A673 (cell line): ENCODE measurements at regions not wholly inside any gene's neighbourhood (a gene's known extent, or its start where the extent isn't known, plus 50 kb on each side); places are given as distances from the start of the nearest gene placed in this dataset.
A peak's percentile ranks its signal among the peaks of the same experiment; 100 is the strongest.

Source experiments
- BruUV-seq: library from RNA; stranded (reverse); fragments of 400-500 nt; replicated peaks from 2 replicates; lab custom pipeline; 2021; lab: Mats Ljungman, UMichigan
- CTCF ChIA-PET: fragments of 300-600 bp; sonication (Branson Sonifier 250); formaldehyde crosslinking; loops from one replicate; lab custom pipeline; 2022; ENCODE audit warnings: antibody characterized with exemption; lab: Charles Lee
- POLR2A ChIA-PET: fragments of 300-600 bp; sonication (Branson Sonifier 250); formaldehyde crosslinking; loops from one replicate; lab custom pipeline; 2022; ENCODE audit warnings: antibody characterized with exemption; ENCODE audit not compliant: low non-redundant PET; lab: Charles Lee
- DNase-seq: peaks from one replicate; pipeline ENCODE4 v3.0.0-alpha.2; 2015; ENCODE audit warnings: low spot score
- H3K27ac ChIP-seq: fragments of 200-600 bp; sonication (generic); 2 replicates; pipeline ENCODE4 v1.5.1; 2016; ENCODE audit warnings: mixed run types, low read depth, mild to moderate bottlenecking, mixed read lengths, antibody characterized with exemption, low read length; ENCODE audit not compliant: poor library complexity, severe bottlenecking
- H3K27me3 ChIP-seq: fragments of 200-600 bp; sonication (generic); replicated peaks from 2 replicates; pipeline ENCODE4 v1.6.1; 2017; ENCODE audit warnings: mixed run types, low read depth, mild to moderate bottlenecking, mixed read lengths, antibody characterized with exemption, low read length; ENCODE audit not compliant: insufficient read depth, poor library complexity
- H3K36me3 ChIP-seq: fragments of 200-600 bp; sonication (generic); 2 replicates; pipeline ENCODE4 v1.6.1; 2016; ENCODE audit warnings: mixed run types, mild to moderate bottlenecking, mixed read lengths, antibody characterized with exemption, low read length; ENCODE audit not compliant: insufficient read depth, poor library complexity, severe bottlenecking
- H3K4me1 ChIP-seq: fragments of 200-600 bp; sonication (generic); 2 replicates; pipeline ENCODE4 v1.6.1; 2017; ENCODE audit warnings: mixed run types, mild to moderate bottlenecking, mixed read lengths, antibody characterized with exemption, low read length; ENCODE audit not compliant: insufficient read depth, poor library complexity, severe bottlenecking
- H3K4me3 ChIP-seq: fragments of 200-600 bp; sonication (generic); 2 replicates; pipeline ENCODE4 v1.5.1; 2016; ENCODE audit warnings: low read depth, mixed run types, mild to moderate bottlenecking, mixed read lengths, low read length; ENCODE audit not compliant: poor library complexity, severe bottlenecking
- H3K9me3 ChIP-seq: fragments of 200-600 bp; sonication (generic); 2 replicates; pipeline ENCODE4 v1.6.1; 2016; ENCODE audit warnings: mixed run types, low read depth, mild to moderate bottlenecking, mixed read lengths, antibody characterized with exemption, low read length; ENCODE audit not compliant: poor library complexity, severe bottlenecking
- CTCF ChIP-seq: fragments of 300-800, 200-600 bp; sonication (generic); conservative IDR thresholded peaks from 2 replicates; pipeline ENCODE4 v1.5.1; 2017; ENCODE audit warnings: low read depth, mild to moderate bottlenecking, antibody characterized with exemption, low read length, moderate library complexity, mixed read lengths
- EZH2 ChIP-seq: fragments of 200-600 bp; sonication (generic); IDR thresholded peaks from 2 replicates; pipeline ENCODE4 v1.6.1; 2017; ENCODE audit warnings: borderline replicate concordance, low read depth, mild to moderate bottlenecking, mixed read lengths, antibody characterized with exemption, low read length; ENCODE audit not compliant: poor library complexity, severe bottlenecking
- intact Hi-C: fragments of 100-400 bp; cut with micrococcal nuclease; formaldehyde crosslinking; loops from one replicate; pipeline ENCODE4 v1.10.0; 2022; ENCODE audit not compliant: unreplicated experiment

- H3K4me1 ChIP-seq, result peaks cover 61% of the 10 kb centered on the region
- CTCF ChIA-PET, result no interaction called here
- POLR2A ChIA-PET, result interaction anchor here (0.6 kb wide), 1 partner anchor 33 kb away, joined by 7 read pairs; no protein-coding TSS in a partner anchor
- H3K27ac ChIP-seq, result peak overlapping the region; percentile 95
- no peaks in the 10 kb centered on the region for H3K27me3 ChIP-seq
- intact Hi-C loops, result no loop called here
- H3K9me3 ChIP-seq, result no peaks in the 10 kb centered on the region
- H3K36me3 ChIP-seq, result no peaks in the 10 kb centered on the region
- H3K4me3 ChIP-seq, result peak overlapping the region; percentile 57
- no TSS peak for BruUV-seq
- DNase-seq, result peak; percentile 77
- no peak for TF ChIP-seq CTCF
- no peak for TF ChIP-seq EZH2
Measured at GRCh38 chr22:46054091-46055073, 77.4 kb upstream of the WNT7B start.

- peaks cover 61% of the 10 kb centered on the region for H3K4me1 ChIP-seq
- intact Hi-C loops, result no loop called here
- peak overlapping the region; percentile 38 for H3K4me3 ChIP-seq
- POLR2A ChIA-PET, result no interaction called here
- H3K9me3 ChIP-seq, result no peaks in the 10 kb centered on the region
- no peaks in the 10 kb centered on the region for H3K27me3 ChIP-seq
- H3K27ac ChIP-seq, result peak overlapping the region; percentile 95
- CTCF ChIA-PET, result no interaction called here
- no TSS peak for BruUV-seq
- TF ChIP-seq EZH2, result no peak
- no peak for TF ChIP-seq CTCF
- H3K36me3 ChIP-seq, result no peaks in the 10 kb centered on the region
- peak; percentile 28 for DNase-seq
Measured at GRCh38 chr22:46055181-46055875, 78.4 kb upstream of the WNT7B start.

DNA sequence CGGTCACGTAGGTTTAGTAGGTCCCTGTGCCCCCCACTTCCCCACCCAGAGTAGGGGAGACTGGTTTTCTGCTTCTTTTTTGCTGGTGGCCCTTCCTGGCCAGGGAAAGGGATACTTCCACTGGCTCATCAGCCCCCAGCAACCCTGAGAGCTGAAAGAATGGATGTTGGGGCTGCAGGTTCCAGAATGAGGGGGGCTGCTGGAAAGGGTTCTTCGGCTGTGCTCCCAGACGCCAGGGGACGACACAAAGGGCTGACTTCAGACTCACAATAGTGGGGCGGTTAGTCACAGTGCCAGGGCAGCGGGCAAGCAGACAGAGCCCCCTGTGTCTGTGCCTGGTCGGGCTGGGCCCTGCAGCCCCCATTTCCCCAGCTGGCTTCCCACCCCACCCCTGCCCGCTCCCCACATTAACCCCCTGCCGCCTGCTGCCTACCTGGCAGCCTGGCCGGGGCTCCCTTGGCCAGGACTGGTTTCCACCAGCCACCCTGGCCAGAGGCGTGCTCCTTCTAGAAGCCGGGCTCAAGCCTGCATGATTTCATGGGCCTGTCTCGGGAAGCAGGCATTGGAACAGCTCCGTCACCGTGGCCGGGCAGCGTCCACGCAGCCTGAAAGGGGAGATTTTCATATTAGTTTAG is 79.1 kb upstream of the WNT7B start:
- no peaks in the 10 kb centered on the region for H3K36me3 ChIP-seq
- ChIA-PET POLR2A (no interaction called here), CTCF (no interaction called here)
- peak; percentile 57 for DNase-seq
- no peak for TF ChIP-seq EZH2
- TF ChIP-seq CTCF, result no peak
- no peaks in the 10 kb centered on the region for H3K27me3 ChIP-seq
- BruUV-seq, result no TSS peak
- H3K4me3 ChIP-seq, result peak overlapping the region; percentile 34
- peaks cover 61% of the 10 kb centered on the region for H3K4me1 ChIP-seq
- peak overlapping the region; percentile 95 for H3K27ac ChIP-seq
- H3K9me3 ChIP-seq, result no peaks in the 10 kb centered on the region
- intact Hi-C loops, result no loop called here
